HG03457 (cell line): ENCODE measurements at regions not wholly inside any gene's neighbourhood (a gene's known extent, or its start where the extent isn't known, plus 50 kb on each side); places are given as distances from the start of the nearest gene placed in this dataset.
"Not testable (repeated sequence)": the region's sequence is repeated elsewhere in the genome, so short reads cannot be mapped to it uniquely, and the experiment has no call there.

ENCODE experiments used
- ATAC-seq: cut with Tn5 transposase; IDR thresholded peaks from one replicate; pipeline ENCODE4 v1.9.1; 2021; ENCODE audit warnings: moderate number of reproducible peaks; ENCODE audit not compliant: unreplicated experiment

GRCh38 chr3:105278688-105279087, 88.0 kb upstream of the ALCAM start:
- no peak for ATAC-seq

GRCh38 chr3:105281989-105282388, 84.7 kb upstream of the ALCAM start:
- no peak for ATAC-seq

- no peak for ATAC-seq
Observed at GRCh38 chr3:105284876-105285275, 81.8 kb upstream of the ALCAM start.

- ATAC-seq: no peak
Observed at GRCh38 chr3:105285653-105286241, 81.0 kb upstream of the ALCAM start.

GRCh38 chr3:105293441-105293840, 73.3 kb upstream of the ALCAM start:
- ATAC-seq: no peak

GRCh38 chr3:105296182-105296822, 70.4 kb upstream of the ALCAM start:
- not testable (repeated sequence) for ATAC-seq

- ATAC-seq: no peak
Observed at GRCh38 chr3:105304487-105304886, 62.2 kb upstream of the ALCAM start.

- ATAC-seq: no peak
Observed at GRCh38 chr3:105315144-105315543, 51.6 kb upstream of the ALCAM start.

- ATAC-seq: no peak
Observed at GRCh38 chr3:105315815-105316214, 50.9 kb upstream of the ALCAM start.

GRCh38 chr3:105316331-105316730, 50.4 kb upstream of the ALCAM start:
- ATAC-seq: no peak
